ENCODE measurements at regions not wholly inside any gene's neighbourhood (a gene's known extent, or its start where the extent isn't known, plus 50 kb on each side); places are given as distances from the start of the nearest gene placed in this dataset.

DNA sequence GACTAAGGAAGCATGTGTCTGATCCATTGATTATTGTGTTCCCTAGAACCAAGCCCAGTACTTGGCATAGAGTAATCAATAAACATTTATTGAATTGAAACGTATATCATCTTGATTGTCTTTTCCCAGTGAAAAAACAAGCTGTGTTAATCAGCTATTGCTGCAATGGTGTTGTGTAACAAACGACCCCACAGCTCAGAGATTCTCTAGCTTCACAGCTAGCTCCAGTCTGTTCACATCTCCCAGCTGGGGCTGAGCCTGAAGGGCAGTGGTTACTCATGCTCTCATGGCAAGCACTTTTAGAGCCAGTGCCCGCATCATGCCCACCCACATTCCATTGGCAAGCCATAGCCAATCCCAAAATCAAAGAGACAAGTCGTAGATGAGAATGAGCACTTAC lies 237.4 kb upstream of the RAB4A start:
- Histone ChIP-seq H3K4me3 (ENCODE audit: low read depth in 2 of 2, low read length in 2 of 2) (no peak overlapping the region), H3K4me1 (ENCODE audit: control insufficient read depth, insufficient read depth, low read length) (no peaks in the 10 kb centered on the region), H3K27me3 (ENCODE audit: control insufficient read depth, insufficient read depth, low read length) (peaks cover 8% of the 10 kb centered on the region; the same call in 1 of the 2 replicates), H3K9me3 (ENCODE audit: control insufficient read depth, insufficient read depth, low read depth, low read length) (no peaks in the 10 kb centered on the region), H3K27ac (ENCODE audit: low read length) (no peak overlapping the region), H3K36me3 (ENCODE audit: control insufficient read depth, insufficient read depth, low read length) (no peaks in the 10 kb centered on the region)
- CTCF ChIA-PET = no interaction called here
- in situ Hi-C loops (cut with HindIII; ENCODE audit: low pct_unique_long_range_greater_than_20kb, low sequenced_read_pairs) = no loop called here
- intact Hi-C loops (cut with micrococcal nuclease; ENCODE audit: unreplicated experiment) = no loop called here
- POLR2A ChIA-PET = no interaction called here
- no TSS peak for BruUV-seq (replicated peaks)
- TF ChIP-seq, protein P1, sequence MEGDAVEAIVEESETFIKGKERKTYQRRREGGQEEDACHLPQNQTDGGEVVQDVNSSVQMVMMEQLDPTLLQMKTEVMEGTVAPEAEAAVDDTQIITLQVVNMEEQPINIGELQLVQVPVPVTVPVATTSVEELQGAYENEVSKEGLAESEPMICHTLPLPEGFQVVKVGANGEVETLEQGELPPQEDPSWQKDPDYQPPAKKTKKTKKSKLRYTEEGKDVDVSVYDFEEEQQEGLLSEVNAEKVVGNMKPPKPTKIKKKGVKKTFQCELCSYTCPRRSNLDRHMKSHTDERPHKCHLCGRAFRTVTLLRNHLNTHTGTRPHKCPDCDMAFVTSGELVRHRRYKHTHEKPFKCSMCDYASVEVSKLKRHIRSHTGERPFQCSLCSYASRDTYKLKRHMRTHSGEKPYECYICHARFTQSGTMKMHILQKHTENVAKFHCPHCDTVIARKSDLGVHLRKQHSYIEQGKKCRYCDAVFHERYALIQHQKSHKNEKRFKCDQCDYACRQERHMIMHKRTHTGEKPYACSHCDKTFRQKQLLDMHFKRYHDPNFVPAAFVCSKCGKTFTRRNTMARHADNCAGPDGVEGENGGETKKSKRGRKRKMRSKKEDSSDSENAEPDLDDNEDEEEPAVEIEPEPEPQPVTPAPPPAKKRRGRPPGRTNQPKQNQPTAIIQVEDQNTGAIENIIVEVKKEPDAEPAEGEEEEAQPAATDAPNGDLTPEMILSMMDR (IDR thresholded peaks at IDR 0.05) = no peak
- no peak for TF ChIP-seq REST (IDR thresholded peaks at IDR 0.05; ENCODE audit: insufficient read depth in 1 of 2, low read depth in 2 of 2, low read length in 1 of 2)
- TF ChIP-seq TCF7L2 (IDR thresholded peaks at IDR 0.05; ENCODE audit: low read depth, low read length) = no peak
- TF ChIP-seq POLR2AphosphoS5 (IDR thresholded peaks at IDR 0.05; ENCODE audit: low read depth, low read length) = no peak
- no peak for TF ChIP-seq SIN3A (IDR thresholded peaks at IDR 0.05; ENCODE audit: borderline replicate concordance, insufficient read depth, low read depth, low read length)
- DNase-seq (ENCODE audit: low read depth, low spot score) = no peak
- ATAC-seq = no peak

GRCh38 chr1:229034342-229034741 lies 236.6 kb upstream of the RAB4A start:
- ChIA-PET POLR2A (no interaction called here), CTCF (no interaction called here)
- H3K4me3 ChIP-seq (ENCODE audit: low read depth in 2 of 2, low read length in 2 of 2) = no peak overlapping the region
- intact Hi-C loops (cut with micrococcal nuclease; ENCODE audit: unreplicated experiment) (no loop called here), in situ Hi-C loops (cut with HindIII; ENCODE audit: low pct_unique_long_range_greater_than_20kb, low sequenced_read_pairs) (no loop called here)
- DNase-seq (ENCODE audit: low read depth, low spot score) (no peak), ATAC-seq (no peak)
- H3K4me1 ChIP-seq (ENCODE audit: control insufficient read depth, insufficient read depth, low read length) = no peaks in the 10 kb centered on the region
- BruUV-seq (replicated peaks) = no TSS peak
- TF ChIP-seq REST (IDR thresholded peaks at IDR 0.05; ENCODE audit: insufficient read depth in 1 of 2, low read depth in 2 of 2, low read length in 1 of 2) = no peak
- no peak for TF ChIP-seq SIN3A (IDR thresholded peaks at IDR 0.05; ENCODE audit: borderline replicate concordance, insufficient read depth, low read depth, low read length)
- TF ChIP-seq, protein P1 (IDR thresholded peaks at IDR 0.05) = no peak
- no peak for TF ChIP-seq TCF7L2 (IDR thresholded peaks at IDR 0.05; ENCODE audit: low read depth, low read length)
- TF ChIP-seq POLR2AphosphoS5 (IDR thresholded peaks at IDR 0.05; ENCODE audit: low read depth, low read length) = no peak
- H3K27me3 ChIP-seq (ENCODE audit: control insufficient read depth, insufficient read depth, low read length) = peaks cover 8% of the 10 kb centered on the region; the same call in 1 of the 2 replicates
- H3K9me3 ChIP-seq (ENCODE audit: control insufficient read depth, insufficient read depth, low read depth, low read length) = no peaks in the 10 kb centered on the region
- H3K27ac ChIP-seq (ENCODE audit: low read length) = no peak overlapping the region
- H3K36me3 ChIP-seq (ENCODE audit: control insufficient read depth, insufficient read depth, low read length) = no peaks in the 10 kb centered on the region

Data from Panc1 (cell line).